ENCODE measurements at regions not wholly inside any gene's neighbourhood (a gene's known extent, or its start where the extent isn't known, plus 50 kb on each side); places are given as distances from the start of the nearest gene placed in this dataset.

DNA sequence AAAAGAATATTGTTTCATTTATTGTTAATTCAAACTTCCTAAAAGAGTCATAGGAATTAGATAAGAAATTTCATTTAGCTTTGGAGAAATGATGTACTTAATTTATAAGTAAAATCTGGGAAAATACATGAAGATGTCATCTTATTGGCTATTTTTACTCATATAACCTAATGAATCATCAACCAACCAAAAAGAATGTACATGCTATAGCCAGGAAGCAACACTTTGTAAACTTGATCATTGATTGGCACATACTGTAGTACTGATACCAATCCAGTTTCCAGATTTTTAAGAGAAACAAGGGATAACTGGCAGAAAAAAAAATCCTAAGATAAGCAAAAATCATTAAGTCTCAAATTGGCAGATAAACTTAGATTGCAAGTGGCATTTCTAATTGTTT, 207.9 kb upstream of the CDIN1 start:
- TF ChIP-seq ZFX (IDR thresholded peaks at IDR 0.05; ENCODE audit: borderline replicate concordance): no peak
- TF ChIP-seq CTCF (IDR thresholded peaks at IDR 0.05): no peak
- H3K27ac ChIP-seq: no peak overlapping the region

DNA sequence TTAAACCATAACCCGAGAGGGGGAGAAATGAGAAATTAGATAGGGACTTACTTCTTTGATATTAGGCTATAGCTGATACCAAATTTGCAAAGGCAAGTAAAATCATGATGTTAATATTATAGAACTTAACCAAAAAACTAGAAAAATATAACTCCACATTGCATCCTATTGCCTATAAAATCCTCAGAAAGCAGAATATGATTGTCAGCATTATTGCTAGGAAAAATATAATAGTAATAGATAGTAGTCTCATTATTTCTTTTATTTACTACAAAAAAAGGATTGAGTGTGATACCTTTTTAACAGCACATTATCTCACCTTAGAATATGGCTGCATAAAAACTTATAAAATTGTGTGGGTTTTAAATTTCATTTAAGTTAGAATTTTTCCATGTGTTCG, 206.5 kb upstream of the CDIN1 start:
- no peak for TF ChIP-seq ZFX (IDR thresholded peaks at IDR 0.05; ENCODE audit: borderline replicate concordance)
- no peak overlapping the region for H3K27ac ChIP-seq

- TF ChIP-seq ZFX (IDR thresholded peaks at IDR 0.05; ENCODE audit: borderline replicate concordance): no peak
- no peak for TF ChIP-seq CTCF (IDR thresholded peaks at IDR 0.05)
Observed at GRCh38 chr15:36373550-36373949, 205.9 kb upstream of the CDIN1 start.

GRCh38 chr15:36389107-36389506, 190.3 kb upstream of the CDIN1 start:
- TF ChIP-seq CTCF (IDR thresholded peaks at IDR 0.05) (no peak), ZFX (IDR thresholded peaks at IDR 0.05; ENCODE audit: borderline replicate concordance) (no peak)

More at GRCh38 chr15:36373550-36373949, 205.9 kb upstream of the CDIN1 start:
- no peak overlapping the region for H3K27ac ChIP-seq

DNA sequence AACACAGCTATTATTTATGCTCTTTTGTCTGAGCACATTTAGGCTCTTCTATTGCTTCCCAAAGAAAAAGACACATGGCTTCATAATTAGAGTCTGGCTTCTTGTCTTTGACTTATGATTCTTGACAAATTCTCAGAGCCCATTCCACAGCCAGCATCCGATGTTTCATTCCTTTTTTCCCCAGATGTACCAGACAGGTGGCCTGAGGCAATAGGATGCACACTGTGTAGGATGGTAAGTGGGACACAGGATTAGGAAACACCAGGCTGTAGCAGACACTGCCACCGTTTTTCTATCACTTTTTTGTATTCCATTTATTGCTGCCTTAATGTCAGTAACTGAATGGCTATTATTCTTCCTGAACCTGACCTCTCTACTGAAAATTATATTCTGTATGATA, 188.9 kb upstream of the CDIN1 start:
- no peak for TF ChIP-seq ZFX (IDR thresholded peaks at IDR 0.05; ENCODE audit: borderline replicate concordance)
- TF ChIP-seq CTCF (IDR thresholded peaks at IDR 0.05): no peak
- H3K27ac ChIP-seq: no peak overlapping the region

More at GRCh38 chr15:36389107-36389506, 190.3 kb upstream of the CDIN1 start:
- no peak overlapping the region for H3K27ac ChIP-seq

GRCh38 chr15:36392676-36393266, 186.7 kb upstream of the CDIN1 start:
- H3K27ac ChIP-seq: no peak overlapping the region
- TF ChIP-seq CTCF (IDR thresholded peaks at IDR 0.05): no peak

GRCh38 chr15:36398212-36398611, 181.2 kb upstream of the CDIN1 start:
- no peak overlapping the region for H3K27ac ChIP-seq
- TF ChIP-seq ZFX (IDR thresholded peaks at IDR 0.05; ENCODE audit: borderline replicate concordance) (no peak), CTCF (IDR thresholded peaks at IDR 0.05) (no peak)

GRCh38 chr15:36399276-36399675, 180.2 kb upstream of the CDIN1 start:
- TF ChIP-seq CTCF (IDR thresholded peaks at IDR 0.05) (no peak), ZFX (IDR thresholded peaks at IDR 0.05; ENCODE audit: borderline replicate concordance) (no peak)
- no peak overlapping the region for H3K27ac ChIP-seq

All from 22Rv1 (cell line).